ENCODE measurements at regions not wholly inside any gene's neighbourhood (a gene's known extent, or its start where the extent isn't known, plus 50 kb on each side); places are given as distances from the start of the nearest gene placed in this dataset.

GRCh38 chr4:12712648-12713339, 771.3 kb downstream of the RAB28 start:
- no peak overlapping the region for H3K27ac Mint-ChIP-seq
- peaks cover 0 to 4% of the 10 kb centered on the region in 2 donors for H3K9me3 Mint-ChIP-seq
- ATAC-seq: peak; percentile 71 to 74
- no peak for DNase-seq (ENCODE audit: low spot score in 2 of 2)
- no peaks in the 10 kb centered on the region for H3K36me3 Mint-ChIP-seq

- ATAC-seq (no peak), DNase-seq (ENCODE audit: low spot score in 2 of 2) (no peak)
- no peaks in the 10 kb centered on the region for H3K36me3 Mint-ChIP-seq
- H3K27ac Mint-ChIP-seq: no peak overlapping the region
- peaks cover 0 to 8% of the 10 kb centered on the region in 2 donors for H3K9me3 Mint-ChIP-seq
Observed at GRCh38 chr4:12707381-12708175, 776.6 kb downstream of the RAB28 start.

DNA sequence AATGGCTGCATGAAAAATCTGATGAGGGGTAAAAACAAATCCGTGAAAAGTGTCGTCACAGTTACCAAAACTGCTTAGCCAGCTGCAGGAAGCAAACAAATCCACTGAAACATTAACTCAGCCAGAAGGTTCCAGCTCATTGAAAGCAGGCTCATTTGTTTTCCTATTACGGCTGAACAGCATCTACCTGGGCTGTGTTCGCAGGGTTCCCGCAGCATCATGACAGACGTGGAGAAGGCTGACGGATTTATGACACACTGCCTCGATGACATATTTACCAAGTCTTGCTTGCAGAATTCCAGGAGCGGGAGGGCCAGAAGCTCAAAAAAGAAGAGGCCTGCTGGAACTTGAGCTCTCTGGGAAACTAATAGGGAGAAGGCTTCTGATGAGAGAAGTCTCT, 781.1 kb downstream of the RAB28 start:
- no peaks in the 10 kb centered on the region for H3K36me3 Mint-ChIP-seq
- peaks cover 0 to 4% of the 10 kb centered on the region in 2 donors for H3K9me3 Mint-ChIP-seq
- H3K27ac Mint-ChIP-seq: no peak overlapping the region
- DNase-seq (ENCODE audit: low spot score in 2 of 2): no peak
- no peak for ATAC-seq

DNA sequence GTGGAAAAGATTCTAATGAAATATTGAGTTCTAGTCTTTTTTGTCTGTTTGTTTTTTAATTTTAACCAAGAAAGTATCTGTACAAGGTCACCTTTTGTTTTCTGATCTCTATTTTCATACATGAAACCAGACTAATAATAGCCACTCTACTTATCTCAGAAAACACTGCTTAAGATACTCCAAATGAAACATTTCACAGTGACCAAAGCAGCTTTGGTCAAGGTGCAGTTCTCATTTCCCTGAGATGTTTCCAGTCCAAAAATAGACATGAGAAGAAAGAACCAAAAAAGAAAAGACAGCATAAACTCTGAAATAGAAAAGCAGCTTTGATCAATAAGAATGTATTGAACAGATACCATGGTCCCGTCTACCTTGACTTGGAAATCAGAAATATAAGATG, 782.8 kb downstream of the RAB28 start:
- ATAC-seq (no peak), DNase-seq (ENCODE audit: low spot score in 2 of 2) (no peak)
- Mint-ChIP-seq H3K27ac (no peak overlapping the region), H3K9me3 (no peaks in the 10 kb centered on the region), H3K36me3 (no peaks in the 10 kb centered on the region)

DNA sequence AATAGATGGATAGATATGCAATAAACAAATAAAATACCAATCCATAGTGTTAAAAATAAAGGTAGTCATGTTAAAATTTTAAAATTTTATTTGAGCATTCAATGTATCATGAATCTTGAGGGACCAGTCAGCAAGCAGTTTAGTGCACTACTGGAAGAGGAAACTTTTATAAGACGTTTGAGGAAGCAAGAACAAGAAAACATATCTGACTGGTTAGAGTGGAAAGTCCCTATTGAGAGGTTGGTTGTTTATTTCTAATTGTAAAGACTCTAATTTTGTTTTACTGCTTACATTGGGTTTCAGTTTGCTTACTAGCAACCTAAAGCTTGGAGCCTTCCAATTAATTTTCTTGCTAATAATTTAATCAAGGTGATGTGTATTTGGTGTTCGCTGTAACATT, 786.2 kb downstream of the RAB28 start:
- Mint-ChIP-seq H3K9me3 (no peaks in the 10 kb centered on the region), H3K27ac (no peak overlapping the region), H3K36me3 (no peaks in the 10 kb centered on the region)
- ATAC-seq: no peak
- no peak for DNase-seq (ENCODE audit: low spot score in 2 of 2)

GRCh38 chr4:12692815-12693214, 791.3 kb downstream of the RAB28 start:
- H3K27ac Mint-ChIP-seq: no peak overlapping the region
- no peak for DNase-seq (ENCODE audit: low spot score in 2 of 2)
- no peaks in the 10 kb centered on the region for H3K36me3 Mint-ChIP-seq
- peaks cover 0 to 4% of the 10 kb centered on the region in 2 donors for H3K9me3 Mint-ChIP-seq
- no peak for ATAC-seq

- Mint-ChIP-seq H3K27ac (no peak overlapping the region), H3K36me3 (no peaks in the 10 kb centered on the region), H3K9me3 (peaks cover 0 to 4% of the 10 kb centered on the region in 2 donors)
- ATAC-seq (no peak), DNase-seq (ENCODE audit: low spot score in 2 of 2) (no peak)
Observed at GRCh38 chr4:12691168-12691567, 793.0 kb downstream of the RAB28 start.

DNA sequence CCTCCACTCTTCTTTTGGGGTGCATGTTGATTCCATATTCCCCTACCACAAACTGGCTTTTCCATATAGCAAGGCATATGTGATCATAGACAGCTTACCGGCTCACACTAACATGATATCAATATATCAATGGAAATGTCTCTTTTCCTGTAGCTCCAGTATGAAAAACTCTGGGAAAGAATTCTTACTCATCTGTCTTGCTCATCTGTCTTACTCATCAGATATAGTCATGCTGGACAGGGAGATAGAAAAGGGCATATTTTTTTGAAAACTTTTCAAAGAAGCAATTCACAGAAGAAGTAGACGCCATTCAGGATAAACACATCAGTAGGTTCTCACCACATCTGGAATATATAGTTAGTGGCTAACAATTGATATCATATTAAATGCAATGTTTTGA, 794.7 kb downstream of the RAB28 start:
- no peaks in the 10 kb centered on the region for H3K36me3 Mint-ChIP-seq
- no peak for DNase-seq (ENCODE audit: low spot score in 2 of 2)
- no peak for ATAC-seq
- H3K27ac Mint-ChIP-seq: no peak overlapping the region
- peaks cover 0 to 4% of the 10 kb centered on the region in 2 donors for H3K9me3 Mint-ChIP-seq

GRCh38 chr4:12679217-12679616, 804.9 kb downstream of the RAB28 start:
- Mint-ChIP-seq H3K9me3 (no peaks in the 10 kb centered on the region), H3K27ac (no peak overlapping the region), H3K36me3 (no peaks in the 10 kb centered on the region)
- DNase-seq (ENCODE audit: low spot score in 2 of 2): no peak
- ATAC-seq: no peak

DNA sequence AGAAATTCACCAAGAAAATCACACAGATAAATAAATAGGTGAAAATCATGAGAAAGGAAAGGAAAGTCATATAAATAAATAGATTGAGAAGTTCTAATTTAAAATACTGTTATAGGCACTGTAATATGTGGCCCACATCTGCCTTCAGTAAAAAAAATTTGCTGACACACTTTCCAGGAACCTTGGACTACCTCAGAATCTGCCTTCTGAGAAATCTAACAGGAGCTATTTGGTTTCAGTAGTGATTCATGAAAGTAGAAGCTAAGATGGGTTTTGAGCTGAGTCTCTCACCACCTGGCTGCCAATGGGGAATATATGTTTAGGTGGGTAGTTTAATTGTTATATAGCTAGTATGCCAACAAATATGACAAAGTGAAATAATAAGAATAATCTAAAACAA, 810.0 kb downstream of the RAB28 start:
- no peak overlapping the region for H3K27ac Mint-ChIP-seq
- H3K9me3 Mint-ChIP-seq: peaks cover 2 to 7% of the 10 kb centered on the region in 2 donors

DNA sequence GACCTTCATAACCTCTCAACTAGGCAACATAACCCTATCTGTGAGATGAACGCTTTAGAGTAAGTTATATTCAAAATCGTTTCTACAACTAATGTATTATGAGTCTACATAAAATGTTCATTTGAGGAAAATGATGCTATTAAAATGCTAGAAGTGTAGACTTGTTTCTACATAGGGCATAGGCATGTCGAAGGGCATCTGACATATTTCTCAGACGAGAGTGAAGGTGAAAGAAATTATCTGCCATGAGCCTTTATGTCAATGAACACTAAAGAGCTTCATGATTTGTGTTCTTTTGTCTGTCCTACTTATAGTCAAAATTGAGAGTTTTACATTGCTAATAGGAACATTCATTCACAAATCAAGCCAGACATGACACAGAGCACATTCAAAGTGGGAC, 811.8 kb downstream of the RAB28 start:
- ATAC-seq: no peak
- H3K36me3 Mint-ChIP-seq: no peaks in the 10 kb centered on the region
- no peak overlapping the region for H3K27ac Mint-ChIP-seq
- DNase-seq (ENCODE audit: low spot score in 2 of 2): no peak
- peaks cover 4 to 7% of the 10 kb centered on the region in 2 donors for H3K9me3 Mint-ChIP-seq

More for the DNA sequence above, 810.0 kb downstream of the RAB28 start:
- ATAC-seq: no peak
- no peaks in the 10 kb centered on the region for H3K36me3 Mint-ChIP-seq
- DNase-seq (ENCODE audit: low spot score in 2 of 2): no peak

DNA sequence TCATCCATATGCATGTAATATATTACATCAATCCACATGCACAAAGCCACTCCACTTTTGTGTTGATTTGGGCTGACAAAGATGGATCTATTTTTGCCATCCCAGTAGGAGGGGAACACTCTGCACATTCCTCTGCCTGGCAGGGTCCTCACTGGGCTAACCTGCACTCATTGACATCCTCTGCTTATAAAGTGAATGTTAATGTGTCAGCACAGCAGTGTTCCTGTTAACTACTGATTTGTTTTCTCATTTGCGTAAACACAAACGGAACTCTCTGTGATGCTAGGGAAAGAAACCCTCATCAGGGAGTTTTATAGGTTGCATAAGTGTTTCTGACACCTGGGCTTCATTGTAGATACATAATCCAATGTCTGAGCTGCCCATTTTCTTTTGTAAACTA, 826.0 kb downstream of the RAB28 start:
- DNase-seq (ENCODE audit: low spot score in 2 of 2) (no peak), ATAC-seq (no peak)
- peaks cover 0 to 5% of the 10 kb centered on the region in 2 donors for H3K36me3 Mint-ChIP-seq
- H3K9me3 Mint-ChIP-seq: peaks cover 4 to 6% of the 10 kb centered on the region in 2 donors
- H3K27ac Mint-ChIP-seq: no peak overlapping the region

DNA sequence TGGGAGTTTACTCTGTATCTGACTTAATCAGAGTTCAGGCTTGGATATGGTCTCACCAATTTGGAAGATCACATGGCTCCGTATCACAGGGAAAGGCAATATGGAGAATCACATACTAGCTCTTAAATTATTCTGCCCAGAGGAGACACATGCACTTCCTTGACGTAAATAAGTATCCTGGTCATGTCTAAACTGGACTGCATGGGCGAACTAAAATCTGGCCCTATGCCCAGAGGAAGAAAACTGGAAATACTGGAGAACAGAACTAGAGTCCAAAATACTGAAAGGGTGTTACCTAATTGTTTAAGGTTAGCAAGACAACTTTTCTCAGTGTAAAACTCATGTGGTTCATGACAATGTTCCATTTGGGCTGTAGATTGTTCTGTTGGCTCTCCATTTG, 832.3 kb downstream of the RAB28 start:
- DNase-seq (ENCODE audit: low spot score in 2 of 2) (no peak), ATAC-seq (no peak)
- H3K9me3 Mint-ChIP-seq: no peaks in the 10 kb centered on the region
- H3K36me3 Mint-ChIP-seq: no peaks in the 10 kb centered on the region
- no peak overlapping the region for H3K27ac Mint-ChIP-seq

GRCh38 chr4:12645732-12646131, 838.4 kb downstream of the RAB28 start:
- Mint-ChIP-seq H3K9me3 (no peaks in the 10 kb centered on the region), H3K36me3 (no peaks in the 10 kb centered on the region), H3K27ac (no peak overlapping the region)
- no peak for DNase-seq (ENCODE audit: low spot score in 2 of 2)
- ATAC-seq: no peak

DNA sequence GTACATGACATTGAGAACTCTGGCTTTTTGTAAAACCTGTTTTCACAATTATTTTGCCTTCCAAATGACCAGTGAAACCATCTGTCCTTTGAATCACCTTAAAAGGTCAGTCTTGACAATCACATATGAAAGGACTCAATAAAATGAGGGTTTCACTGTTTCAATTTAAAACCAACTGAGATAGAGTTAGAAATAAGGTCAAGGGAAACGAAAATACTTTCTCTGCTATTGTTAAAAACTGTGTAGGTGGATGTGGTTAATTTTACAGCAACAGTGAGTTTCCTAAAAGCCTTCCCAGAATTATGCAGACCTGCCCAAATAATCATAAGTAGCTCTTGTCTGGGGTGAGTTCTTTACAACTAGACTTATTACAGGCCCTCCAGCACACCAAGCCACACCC, 839.9 kb downstream of the RAB28 start:
- no peaks in the 10 kb centered on the region for H3K9me3 Mint-ChIP-seq
- H3K27ac Mint-ChIP-seq: no peak overlapping the region
- H3K36me3 Mint-ChIP-seq: no peaks in the 10 kb centered on the region
- DNase-seq (ENCODE audit: low spot score in 2 of 2) (no peak), ATAC-seq (no peak)

DNA sequence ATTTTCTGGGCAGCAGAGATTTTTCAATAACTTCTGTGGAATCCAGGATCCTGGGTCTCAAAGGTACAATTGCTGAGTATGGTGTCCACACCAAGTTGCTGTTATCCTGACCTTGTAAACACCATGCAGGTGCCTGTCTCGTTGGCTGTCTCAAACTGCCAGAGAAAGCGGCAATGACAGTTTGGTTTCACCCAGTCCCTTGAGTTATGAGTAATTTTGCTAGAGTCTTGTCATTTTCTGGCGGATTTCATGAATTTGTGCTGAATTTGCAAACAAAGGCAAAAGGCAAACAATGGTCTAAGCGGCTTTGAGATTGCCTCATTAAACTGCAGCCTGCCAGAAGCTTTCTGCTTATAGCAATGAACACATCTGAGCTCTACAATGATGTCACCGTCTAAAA, 847.9 kb downstream of the RAB28 start:
- Mint-ChIP-seq H3K36me3 (no peaks in the 10 kb centered on the region), H3K27ac (no peak overlapping the region), H3K9me3 (peaks cover 4 to 10% of the 10 kb centered on the region in 2 donors)
- DNase-seq (ENCODE audit: low spot score in 2 of 2) (no peak), ATAC-seq (no peak)

DNA sequence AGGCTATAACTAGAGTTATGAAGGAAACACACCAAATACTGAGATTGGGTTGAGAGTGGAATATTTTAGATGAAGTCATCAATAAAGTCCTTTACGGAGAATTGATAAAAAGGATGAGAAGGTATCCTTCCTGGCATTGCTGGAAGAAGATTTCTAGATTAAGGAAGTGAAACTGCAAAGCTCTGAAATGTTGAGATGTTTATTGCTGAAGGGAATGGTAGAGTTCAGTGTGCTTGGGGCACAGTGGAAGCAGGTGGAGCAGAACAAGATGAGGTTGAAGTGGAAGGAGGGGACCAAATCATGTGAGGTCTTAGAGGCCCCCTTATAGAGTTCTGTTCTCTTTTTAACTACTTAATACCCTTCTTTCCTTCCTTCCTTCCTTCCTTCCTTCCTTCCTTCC, 848.5 kb downstream of the RAB28 start:
- Mint-ChIP-seq H3K9me3 (peaks cover 4 to 10% of the 10 kb centered on the region in 2 donors), H3K27ac (no peak overlapping the region), H3K36me3 (no peaks in the 10 kb centered on the region)
- no peak for DNase-seq (ENCODE audit: low spot score in 2 of 2)
- no peak for ATAC-seq
